HG03064 (cell line): ENCODE measurements at regions not wholly inside any gene's neighbourhood (a gene's known extent, or its start where the extent isn't known, plus 50 kb on each side); places are given as distances from the start of the nearest gene placed in this dataset.
"Not testable (repeated sequence)": the region's sequence is repeated elsewhere in the genome, so short reads cannot be mapped to it uniquely, and the experiment has no call there.

Experiments
- ATAC-seq: cut with Tn5 transposase; IDR thresholded peaks from one replicate; pipeline ENCODE4 v1.9.1; 2021; ENCODE audit warnings: low read depth; ENCODE audit not compliant: unreplicated experiment

GRCh38 chr2:150222379-150222778, 265.1 kb downstream of the RND3 start:
- no peak for ATAC-seq

- ATAC-seq = no peak
These were observed 267.6 kb downstream of the RND3 start for GRCh38 chr2:150219861-150220260.

GRCh38 chr2:150215041-150215440, 272.4 kb downstream of the RND3 start:
- no peak for ATAC-seq

GRCh38 chr2:150214626-150215025, 272.8 kb downstream of the RND3 start:
- no peak for ATAC-seq

- ATAC-seq = no peak
These were observed 274.7 kb downstream of the RND3 start for GRCh38 chr2:150212722-150213171.

DNA sequence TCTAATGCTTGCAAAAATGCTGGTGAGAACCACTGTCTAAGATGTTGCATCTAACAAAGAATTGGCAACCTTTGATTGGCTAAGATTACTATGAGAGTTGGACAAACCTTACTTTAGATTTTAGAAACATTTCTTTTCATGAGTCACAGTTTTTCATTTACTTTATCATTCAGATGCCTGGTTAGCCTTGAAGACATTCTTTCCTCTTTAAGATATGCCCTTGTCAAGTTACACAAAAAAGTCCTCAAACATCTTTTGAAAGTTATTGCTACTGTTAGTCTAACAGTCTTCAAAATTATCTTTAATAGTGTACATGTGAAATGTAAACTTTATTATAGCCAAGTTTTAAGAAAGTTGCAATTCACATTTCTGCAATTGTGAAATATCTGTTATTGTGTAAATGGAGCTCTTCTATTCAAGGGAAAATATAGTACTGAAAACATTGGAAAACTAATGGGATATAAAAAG, 276.3 kb downstream of the RND3 start:
- ATAC-seq = no peak

- ATAC-seq = no peak
These were observed 277.7 kb downstream of the RND3 start for GRCh38 chr2:150209746-150210145.

- no peak for ATAC-seq
These were observed 278.8 kb downstream of the RND3 start for GRCh38 chr2:150208689-150209088.

DNA sequence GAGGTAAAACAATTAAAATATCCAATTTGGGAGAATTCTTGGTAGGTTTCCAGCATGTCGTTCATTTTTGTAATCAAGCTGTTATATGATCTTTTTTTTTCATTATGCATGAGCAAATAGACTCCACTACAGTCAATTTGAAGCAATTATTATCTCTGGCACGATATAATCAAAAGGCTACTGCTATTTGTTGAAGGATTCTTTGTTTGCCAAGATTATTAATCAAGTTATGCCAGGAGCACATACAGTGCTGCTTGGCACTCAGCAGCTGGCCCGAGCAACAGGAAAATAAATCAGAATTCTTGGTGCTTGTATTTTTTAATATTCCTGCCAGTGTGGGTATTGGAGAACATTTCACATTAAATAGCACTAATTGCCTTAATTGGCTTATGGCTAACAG, 279.5 kb downstream of the RND3 start:
- no peak for ATAC-seq

GRCh38 chr2:150204451-150204850, 283.0 kb downstream of the RND3 start:
- no peak for ATAC-seq

DNA sequence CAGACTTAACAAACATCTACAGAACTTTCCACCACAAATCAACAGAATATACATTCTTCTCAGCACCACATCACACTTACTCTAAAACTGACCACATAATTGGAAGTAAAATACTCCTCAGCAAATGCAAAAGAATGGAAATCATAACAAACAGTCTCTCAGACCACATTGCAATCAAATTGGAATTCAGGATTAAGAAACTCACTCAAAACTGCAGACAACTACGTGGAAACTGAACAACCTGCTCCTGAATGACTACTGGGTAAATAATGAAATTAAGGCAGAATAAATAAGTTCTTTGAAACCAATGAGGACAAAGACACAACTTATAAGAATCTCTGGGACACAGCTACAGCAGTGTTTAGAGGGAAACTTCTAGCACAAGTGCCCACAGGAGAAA, 292.7 kb downstream of the RND3 start:
- not testable (repeated sequence) for ATAC-seq

DNA sequence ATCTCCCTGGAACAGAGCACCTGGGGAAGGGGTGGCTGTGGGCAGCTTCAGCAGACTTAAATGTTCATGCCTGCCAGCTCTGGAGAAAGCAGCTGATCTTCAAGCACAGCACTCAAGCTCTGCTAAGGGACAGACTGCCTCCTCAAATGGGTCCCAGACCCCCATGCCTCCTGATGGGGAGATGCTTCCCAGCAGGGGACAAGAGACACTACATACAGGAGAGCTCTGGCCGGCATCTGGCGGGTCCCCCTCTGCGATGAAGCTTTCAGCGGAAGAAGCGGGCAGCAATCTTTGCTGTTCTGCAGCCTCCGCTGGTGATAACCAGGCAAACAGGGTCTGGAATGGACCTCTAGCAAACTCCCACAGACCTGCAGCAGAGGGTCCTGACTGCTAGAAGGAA, 294.8 kb downstream of the RND3 start:
- no peak for ATAC-seq

- no peak for ATAC-seq
These were observed 296.1 kb downstream of the RND3 start for GRCh38 chr2:150191349-150191748.

DNA sequence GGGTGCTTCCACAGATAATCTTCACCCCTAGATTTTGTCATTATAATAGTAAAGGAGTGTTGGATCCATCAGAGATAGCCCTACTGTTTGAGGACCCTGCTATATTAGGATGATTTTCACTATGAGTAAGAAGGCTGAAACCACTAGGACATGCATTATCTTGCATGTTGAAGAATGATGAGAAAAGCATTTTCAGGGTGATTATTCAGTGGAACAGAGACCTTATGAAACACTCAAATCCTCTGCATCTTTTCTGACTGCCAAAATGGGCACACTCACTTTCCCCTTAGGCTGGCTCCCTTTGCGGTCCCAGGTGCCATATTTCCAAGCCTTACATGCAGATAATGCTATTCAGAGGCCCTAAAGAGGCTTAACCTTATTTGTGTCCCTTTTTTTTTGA, 296.9 kb downstream of the RND3 start:
- no peak for ATAC-seq

DNA sequence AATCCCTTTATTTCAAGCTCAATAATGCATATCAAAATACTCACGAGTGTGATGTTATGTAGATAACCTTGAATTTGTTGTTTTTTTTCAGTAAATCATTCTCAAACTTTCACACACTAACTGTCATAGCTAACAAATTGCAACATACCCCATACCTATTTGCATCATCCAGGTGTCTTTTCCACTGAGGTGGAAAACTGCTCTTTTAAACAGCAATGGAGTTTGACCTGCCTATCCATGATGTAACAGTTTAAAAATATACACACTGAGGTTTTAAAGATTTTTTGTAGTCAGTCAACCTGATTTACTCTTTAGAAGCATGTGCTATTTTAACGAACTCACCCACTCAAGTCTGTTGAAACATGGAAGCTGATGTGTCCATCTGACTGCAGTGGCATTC, 298.7 kb downstream of the RND3 start:
- ATAC-seq = no peak

DNA sequence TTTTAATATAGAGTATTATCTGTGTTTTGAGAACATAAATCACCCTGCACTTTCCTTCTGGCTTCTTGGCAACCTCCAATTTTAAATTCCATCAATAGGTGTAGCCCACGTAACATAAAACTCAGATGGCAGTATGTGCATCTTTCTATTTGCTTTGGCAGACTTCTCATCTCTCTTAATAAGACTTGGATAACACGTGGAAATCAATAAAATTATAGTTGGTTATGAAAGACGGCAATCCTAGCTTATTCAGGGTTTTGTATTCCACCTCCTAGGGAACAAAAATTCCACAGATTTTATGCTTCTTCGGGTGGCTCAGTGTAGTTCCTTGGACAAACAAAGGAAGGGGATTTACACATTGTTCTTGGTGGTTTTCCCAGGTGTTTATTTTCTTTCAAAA, 299.3 kb downstream of the RND3 start:
- no peak for ATAC-seq

DNA sequence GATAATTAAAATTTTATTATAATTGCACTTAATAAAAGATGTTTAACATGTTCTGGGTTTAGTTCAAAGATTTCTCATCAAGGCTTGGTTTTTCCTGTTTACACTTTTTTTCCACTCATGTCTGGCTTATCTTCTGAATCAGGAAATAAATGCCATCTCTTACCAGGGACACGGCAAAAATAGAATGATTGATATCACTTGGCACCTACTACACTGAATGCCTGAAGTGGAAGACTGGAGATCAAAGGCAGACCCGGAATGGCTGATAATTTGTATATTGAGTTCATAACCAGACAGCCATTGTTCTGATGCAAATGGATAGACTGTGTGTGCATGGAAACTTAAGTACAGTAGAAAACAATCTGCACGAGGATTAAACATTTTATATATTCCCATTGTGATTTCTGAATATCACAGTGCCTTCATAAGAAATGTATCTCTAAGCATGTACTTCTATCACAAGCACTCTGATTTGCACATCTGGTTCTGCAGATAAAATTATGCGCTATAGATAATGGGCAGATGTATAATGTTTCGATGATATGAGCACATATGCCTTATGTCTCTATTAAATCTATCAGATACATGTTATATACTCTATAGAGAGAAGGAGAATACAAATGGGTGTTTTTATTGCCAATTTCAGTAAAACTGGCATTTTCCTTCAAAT, 304.8 kb downstream of the RND3 start:
- no peak for ATAC-seq

GRCh38 chr2:150178591-150178990, 308.9 kb downstream of the RND3 start:
- no peak for ATAC-seq

DNA sequence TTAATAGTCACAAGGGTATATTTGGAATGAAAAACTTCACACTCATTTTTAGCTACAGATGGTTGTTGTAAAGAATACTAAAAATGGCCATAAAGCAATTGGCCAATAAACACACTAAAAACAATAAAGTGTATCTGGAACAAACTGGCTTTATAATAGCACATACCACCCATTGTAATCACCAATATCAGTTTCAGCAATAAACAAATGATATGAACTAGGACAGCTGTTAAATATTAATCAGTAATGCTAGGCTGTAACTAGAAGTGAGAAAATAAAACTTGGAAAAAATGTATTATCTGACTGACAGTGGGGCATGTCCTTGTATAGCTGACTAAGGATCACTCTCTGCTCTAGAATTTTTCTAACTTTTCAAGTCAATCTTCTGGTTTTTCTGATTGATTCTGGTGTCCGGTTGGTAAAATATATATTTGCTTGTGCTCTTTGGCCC, 312.5 kb downstream of the RND3 start:
- ATAC-seq = no peak

DNA sequence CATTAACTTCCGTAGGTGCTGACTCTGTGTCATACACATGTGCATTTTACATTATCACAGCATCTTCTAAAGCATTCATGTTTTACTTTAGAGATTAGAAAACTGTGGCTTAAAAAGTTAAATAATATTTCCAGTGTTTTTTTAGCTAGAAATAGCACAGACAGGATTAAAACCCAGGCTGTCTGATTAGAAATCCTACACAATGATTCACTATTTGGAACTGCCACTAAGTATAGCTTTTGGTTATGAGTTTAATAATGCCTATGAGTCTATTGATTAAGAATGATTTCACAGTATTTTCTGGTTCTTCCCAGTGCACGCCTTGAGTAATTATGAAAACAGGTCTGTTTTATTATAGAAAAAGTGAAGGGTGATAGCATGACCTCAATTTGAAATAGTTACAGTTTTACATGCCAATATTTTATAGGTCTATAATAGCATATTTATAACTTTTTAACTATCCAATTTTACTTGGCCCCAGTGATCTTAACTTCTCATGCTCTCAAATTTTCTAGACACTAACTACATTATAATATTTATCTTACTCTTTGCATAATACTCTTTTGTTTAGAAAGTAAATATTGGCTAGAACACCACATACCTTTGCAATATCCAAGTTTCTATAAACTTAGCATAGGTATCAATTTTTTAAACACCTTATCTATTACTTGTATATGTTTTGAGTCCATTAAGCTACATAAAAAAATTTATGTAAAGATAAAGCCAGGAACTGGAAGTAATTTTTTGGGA, 313.2 kb downstream of the RND3 start:
- ATAC-seq = no peak

DNA sequence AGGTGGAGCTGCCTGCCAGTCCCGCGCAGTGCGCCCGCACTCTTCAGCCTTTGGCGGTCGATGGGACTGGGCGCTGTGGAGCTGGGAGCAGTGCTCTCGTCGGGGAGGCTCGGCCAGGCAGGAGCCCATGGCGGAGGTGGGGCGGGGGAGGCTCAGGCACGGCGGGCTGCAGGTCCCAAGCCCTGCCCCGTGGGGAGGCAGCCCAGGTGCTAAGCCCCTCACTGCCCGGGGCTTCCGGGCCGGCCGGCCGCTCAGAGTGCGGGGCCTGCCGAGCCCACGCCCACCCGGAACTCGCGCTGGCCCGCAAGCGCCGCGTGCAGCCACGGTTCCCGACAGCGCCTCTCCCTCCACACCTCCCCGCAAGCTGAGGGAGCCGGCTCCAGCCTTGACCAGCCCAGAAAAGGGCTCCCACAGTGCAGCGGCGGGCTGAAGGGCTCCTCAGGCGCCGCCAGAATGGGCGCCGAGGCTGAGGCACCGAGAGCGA, 316.4 kb downstream of the RND3 start:
- no peak for ATAC-seq

DNA sequence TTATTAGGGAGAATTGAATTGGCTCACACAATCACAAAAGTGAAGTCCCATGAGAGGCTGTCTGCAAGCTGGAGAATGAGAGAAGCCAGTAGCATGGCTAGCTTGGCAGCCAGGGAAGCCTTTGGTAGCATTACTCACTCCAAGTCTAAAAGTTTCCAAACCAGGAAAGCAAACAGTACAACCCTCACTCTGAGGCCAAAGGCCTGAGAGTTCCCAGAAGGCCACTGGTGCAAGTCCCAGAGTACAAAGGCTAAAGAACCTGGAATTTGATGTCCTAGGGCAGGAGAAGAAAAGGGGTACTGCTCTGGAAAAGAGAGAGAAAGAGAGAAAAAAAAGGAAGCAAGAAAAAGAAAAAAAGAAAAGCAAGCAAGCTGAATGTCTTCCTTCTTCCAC, 318.2 kb downstream of the RND3 start:
- ATAC-seq = no peak
